HCT116 (cell line): ENCODE measurements at regions not wholly inside any gene's neighbourhood (a gene's known extent, or its start where the extent isn't known, plus 50 kb on each side); places are given as distances from the start of the nearest gene placed in this dataset.

Experiments used
- ATAC-seq: fragments of 200-7000 bp; cut with Tn5 transposase; 2 replicates; pipeline ENCODE4 v1.9.1; 2020; ENCODE audit warnings: mild to moderate bottlenecking, moderate library complexity
- BruUV-seq: library from RNA; stranded (reverse); fragments of 400-500 nt; replicated peaks from 2 replicates; lab custom pipeline; 2021; lab: Mats Ljungman, UMichigan
- CTCF ChIA-PET: fragments of 300-600 bp; sonication (Branson Sonifier 250); formaldehyde crosslinking; loops from one replicate; lab custom pipeline; 2021; ENCODE audit warnings: antibody characterized with exemption; lab: Charles Lee
- POLR2A ChIA-PET: fragments of 300-600, 350-600 bp; sonication (Branson Sonifier 250); formaldehyde crosslinking; loops from one replicate; lab custom pipeline; 2021; ENCODE audit warnings: antibody characterized with exemption; lab: Charles Lee
- RAD21 ChIA-PET, 2 experiments: fragments of 300-600 bp; sonication (Branson Sonifier 250); formaldehyde crosslinking; loops; one replicate each; lab custom pipeline; 2023; ENCODE audit warnings: low total read pairs in 2 of 2; ENCODE audit not compliant: uncharacterized antibody in 2 of 2, unreplicated experiment in 2 of 2, low non-redundant PET in 1 of 2; lab: Charles Lee
- DNase-seq: peaks from one replicate; pipeline ENCODE4 v3.0.0-alpha.2; 2010; ENCODE audit warnings: low read depth, low spot score
- H2AFZ ChIP-seq: fragments of 200-600 bp; shearing (Covaris generic), sonication (generic); 2 replicates; pipeline ENCODE4 v1.6.1; 2017; ENCODE audit warnings: low read depth, mixed run types, mixed read lengths, antibody characterized with exemption, low read length; ENCODE audit not compliant: poor library complexity, severe bottlenecking
- H3K27ac ChIP-seq: 2 replicates; pipeline ENCODE4 v1.5.1; 2012; ENCODE audit warnings: low read depth, low read length
- H3K27me3 ChIP-seq: fragments of 200-600 bp; sonication (generic); 2 replicates; pipeline ENCODE4 v1.6.1; 2016; ENCODE audit warnings: mixed run types, low read length, mixed read lengths; ENCODE audit not compliant: insufficient read depth
- H3K36me3 ChIP-seq, 2 experiments: fragments of 200-500 bp in 1 of 2; fragments of 200-600 bp in 1 of 2; sonication (Bioruptor generic) in 1 of 2; sonication (generic) in 1 of 2; 2 replicates each; pipeline versions ENCODE4 v1.5.1 to v1.6.1; 2014 to 2016; ENCODE audit warnings: low read length in 2 of 2, inconsistent platforms in 1 of 2, mixed read lengths in 1 of 2, mixed run types in 1 of 2; ENCODE audit not compliant: insufficient read depth in 2 of 2, control insufficient read depth in 1 of 2
- H3K4me1 ChIP-seq, 2 experiments: fragments of 200-600 bp in 1 of 2; sonication (generic) in 1 of 2; 2 replicates each; pipeline versions ENCODE4 v1.5.1 to v1.6.1; 2012 to 2017; ENCODE audit warnings: low read length in 2 of 2, inconsistent platforms in 1 of 2, mild to moderate bottlenecking in 1 of 2, mixed read lengths in 1 of 2, mixed run types in 1 of 2, moderate library complexity in 1 of 2; ENCODE audit not compliant: insufficient read depth in 2 of 2, control insufficient read depth in 1 of 2
- H3K4me2 ChIP-seq: fragments of 200-600 bp; sonication (generic); 2 replicates; pipeline ENCODE4 v1.6.1; 2017; ENCODE audit warnings: mixed run types, low read length, mixed read lengths
- H3K4me3 ChIP-seq, 2 experiments: fragments of 200-600 bp in 1 of 2; sonication (generic) in 1 of 2; replicated peaks in 1 of 2; 2 replicates each; pipeline ENCODE4 v1.5.1; 2011 to 2016; ENCODE audit warnings: low read length in 2 of 2, control low read depth in 1 of 2, low read depth in 1 of 2, mild to moderate bottlenecking in 1 of 2, mixed read lengths in 1 of 2, mixed run types in 1 of 2
- H3K79me2 ChIP-seq: fragments of 200-600 bp; sonication (generic); 2 replicates; pipeline ENCODE4 v1.6.1; 2017; ENCODE audit warnings: mild to moderate bottlenecking, mixed run types, low read length, moderate library complexity, mixed read lengths; ENCODE audit not compliant: insufficient read depth
- H3K9ac ChIP-seq: fragments of 200-600 bp; sonication (generic); 2 replicates; pipeline ENCODE4 v1.6.1; 2016; ENCODE audit warnings: low read length, mixed read lengths
- H3K9me2 ChIP-seq: fragments of 200-600 bp; sonication (generic), shearing (Covaris generic); 2 replicates; pipeline ENCODE4 v1.6.1; 2017; ENCODE audit warnings: mixed run types, mild to moderate bottlenecking, moderate library complexity; ENCODE audit not compliant: insufficient read depth
- H3K9me3 ChIP-seq, 2 experiments: fragments of 200-500 bp in 1 of 2; fragments of 200-600 bp in 1 of 2; sonication (Bioruptor generic) in 1 of 2; sonication (generic) in 1 of 2; 2 replicates each; pipeline ENCODE4 v1.6.1; 2014 to 2017; ENCODE audit warnings: low read length in 2 of 2, mixed read lengths in 2 of 2, inconsistent platforms in 1 of 2, low read depth in 1 of 2, mild to moderate bottlenecking in 1 of 2, mixed run types in 1 of 2, moderate library complexity in 1 of 2; ENCODE audit not compliant: control insufficient read depth in 1 of 2, insufficient read depth in 1 of 2
- H4K20me1 ChIP-seq: fragments of 200-600 bp; sonication (generic), shearing (Covaris generic); 2 replicates; pipeline ENCODE4 v1.6.1; 2017; ENCODE audit warnings: mixed run types, mild to moderate bottlenecking, moderate library complexity; ENCODE audit not compliant: insufficient read depth
- ATF3 ChIP-seq: IDR thresholded peaks from 2 replicates; pipeline ENCODE4 v1.6.1; 2012
- CBX3 ChIP-seq: IDR thresholded peaks from 2 replicates; pipeline ENCODE4 v1.6.1; 2012; ENCODE audit warnings: low read depth
- CEBPB ChIP-seq: IDR thresholded peaks from 2 replicates; pipeline ENCODE4 v1.6.1; 2012; ENCODE audit warnings: low read depth
- CTCF ChIP-seq, 3 experiments: fragments of 200-600 bp in 1 of 3; sonication (generic) in 1 of 3; IDR thresholded peaks in 2 of 3; conservative IDR thresholded peaks in 1 of 3; 2 replicates each; pipeline ENCODE4 v1.5.1; 2012 to 2017; ENCODE audit warnings: low read depth in 2 of 3, low read length in 2 of 3, antibody characterized with exemption in 1 of 3, borderline replicate concordance in 1 of 3, control low read depth in 1 of 3, mild to moderate bottlenecking in 1 of 3, mixed read lengths in 1 of 3, mixed run types in 1 of 3, moderate library complexity in 1 of 3; ENCODE audit not compliant: insufficient read depth in 1 of 3
- EGR1 ChIP-seq: IDR thresholded peaks from 2 replicates; pipeline ENCODE4 v1.6.1; 2012; ENCODE audit warnings: low read depth
- EZH2phosphoT487 ChIP-seq: fragments of 200-600 bp; IDR thresholded peaks from 2 replicates; pipeline ENCODE4 v1.6.1; 2018; ENCODE audit warnings: antibody characterized with exemption, borderline replicate concordance
- MAX ChIP-seq: IDR thresholded peaks from 2 replicates; pipeline ENCODE4 v1.6.1; 2012
- RAD21 ChIP-seq: IDR thresholded peaks from 2 replicates; pipeline ENCODE4 v1.6.1; 2012; ENCODE audit warnings: low read depth, mild to moderate bottlenecking
- REST ChIP-seq: IDR thresholded peaks from 2 replicates; pipeline ENCODE4 v1.6.1; 2012; ENCODE audit warnings: low read depth
- SIN3A ChIP-seq: IDR thresholded peaks from 2 replicates; pipeline ENCODE4 v1.6.1; 2012; ENCODE audit warnings: low read depth
- SRF ChIP-seq: IDR thresholded peaks from 2 replicates; pipeline ENCODE4 v1.6.1; 2012; ENCODE audit warnings: low read depth
- TCF7L2 ChIP-seq: IDR thresholded peaks from 2 replicates; pipeline ENCODE4 v1.7.0; 2011; ENCODE audit warnings: borderline replicate concordance, inconsistent platforms; ENCODE audit not compliant: insufficient read depth, insufficient read length; ENCODE audit errors: extremely low read depth
- YY1 ChIP-seq: IDR thresholded peaks from 2 replicates; pipeline ENCODE4 v1.6.1; 2011; ENCODE audit warnings: low read length, low read depth, moderate library complexity, mild to moderate bottlenecking; ENCODE audit not compliant: insufficient replicate concordance; ENCODE audit errors: extremely low read depth
- ZBTB33 ChIP-seq: IDR thresholded peaks from 2 replicates; pipeline ENCODE4 v1.6.1; 2011; ENCODE audit warnings: mild to moderate bottlenecking, low read length, moderate library complexity; ENCODE audit not compliant: insufficient replicate concordance; ENCODE audit errors: extremely low read depth
- ZFX ChIP-seq: fragments of 450-650 bp; IDR thresholded peaks from 2 replicates; pipeline ENCODE4 v1.6.1; 2017
- ZNF274 ChIP-seq: fragments of 200-500 bp; sonication (Bioruptor generic); IDR thresholded peaks from 2 replicates; pipeline ENCODE4 v1.6.1; 2014; ENCODE audit warnings: mild to moderate bottlenecking, low read depth, low read length, inconsistent platforms
- intact Hi-C: fragments of 100-400 bp; cut with micrococcal nuclease; formaldehyde crosslinking; loops from 2 replicates; pipeline ENCODE4 v1.10.0; 2022

- ATAC-seq (no peak), DNase-seq (no peak)
- Histone ChIP-seq H3K9me2 (no peaks in the 10 kb centered on the region), H3K27ac (no peak overlapping the region), H3K79me2 (no peaks in the 10 kb centered on the region), H4K20me1 (no peaks in the 10 kb centered on the region), H3K27me3 (no peaks in the 10 kb centered on the region), H3K9me3 (no peaks in the 10 kb centered on the region), H3K4me3 (no peak overlapping the region), H3K36me3 (no peaks in the 10 kb centered on the region), H3K9ac (no peak overlapping the region), H3K4me1 (no peaks in the 10 kb centered on the region), H2AFZ (no peak overlapping the region), H3K4me2 (no peak overlapping the region)
- ChIA-PET CTCF (no interaction called here), RAD21 (no interaction called here), POLR2A (no interaction called here)
- BruUV-seq: no TSS peak
- TF ChIP-seq RAD21 (no peak), CTCF (IDR thresholded peaks at IDR 0.05 in 2 of 3, conservative IDR thresholded peaks at IDR 0.05 in 1 of 3; ENCODE audit: borderline replicate concordance in 1 of 3, insufficient read depth in 1 of 3, low read depth in 2 of 3, low read length in 2 of 3) (no peak), MAX (no peak), CBX3 (no peak), EZH2phosphoT487 (no peak), EGR1 (no peak), ZNF274 (no peak), REST (no peak), ZBTB33 (no peak), SIN3A (no peak), CEBPB (no peak), SRF (no peak), YY1 (no peak), ZFX (no peak), TCF7L2 (no peak), ATF3 (no peak)
- intact Hi-C loops: no loop called here
Observed at GRCh38 chr4:137946453-137947174, 295.5 kb downstream of the SLC7A11 start.
